ENCODE measurements at regions not wholly inside any gene's neighbourhood (a gene's known extent, or its start where the extent isn't known, plus 50 kb on each side); places are given as distances from the start of the nearest gene placed in this dataset.

GRCh38 chr18:73666772-73667171 is 480.9 kb downstream of the FBXO15 start:
- no peak overlapping the region for H3K4me3 ChIP-seq (ENCODE audit: low read depth, poor library complexity, severe bottlenecking)
- intact Hi-C loops (cut with DNase I; ENCODE audit: low total_unique reads) = no loop called here
- WGBS, 2 donors = 69 to 88% methylated on average over 1 of the region's 1 CpG
- no peak for TF ChIP-seq POLR2A (IDR thresholded peaks at IDR 0.05)
- no peak for DNase-seq (ENCODE audit: low spot score in 2 of 2)

GRCh38 chr18:73664896-73665295 is 482.7 kb downstream of the FBXO15 start:
- WGBS, 2 donors = 88 to 91% methylated on average over 2 of the region's 2 CpGs
- no peak overlapping the region for H3K4me3 ChIP-seq (ENCODE audit: low read depth, poor library complexity, severe bottlenecking)
- intact Hi-C loops (cut with DNase I; ENCODE audit: low total_unique reads) = no loop called here
- TF ChIP-seq POLR2A (IDR thresholded peaks at IDR 0.05) (no peak), CTCF (IDR thresholded peaks at IDR 0.05) (no peak)
- no peak for DNase-seq (ENCODE audit: low spot score in 2 of 2)

GRCh38 chr18:73663581-73663980 is 484.1 kb downstream of the FBXO15 start:
- WGBS, 2 donors = 41 to 48% methylated on average over 2 of the region's 2 CpGs
- TF ChIP-seq POLR2A (IDR thresholded peaks at IDR 0.05) (no peak), CTCF (IDR thresholded peaks at IDR 0.05) (no peak)
- DNase-seq (ENCODE audit: low spot score in 2 of 2) = no peak
- H3K4me3 ChIP-seq (ENCODE audit: low read depth, poor library complexity, severe bottlenecking) = no peak overlapping the region
- intact Hi-C loops (cut with DNase I; ENCODE audit: low total_unique reads) = no loop called here

GRCh38 chr18:73662421-73662820 is 485.2 kb downstream of the FBXO15 start:
- WGBS, 2 donors = 64 to 67% methylated on average over 4 of the region's 4 CpGs
- H3K4me3 ChIP-seq (ENCODE audit: low read depth, poor library complexity, severe bottlenecking) = no peak overlapping the region
- intact Hi-C loops (cut with DNase I; ENCODE audit: low total_unique reads) = no loop called here
- no peak for DNase-seq (ENCODE audit: low spot score in 2 of 2)
- TF ChIP-seq CTCF (IDR thresholded peaks at IDR 0.05) (no peak), POLR2A (IDR thresholded peaks at IDR 0.05) (no peak)

- no peak overlapping the region for H3K4me3 ChIP-seq (ENCODE audit: low read depth, poor library complexity, severe bottlenecking)
- intact Hi-C loops (cut with DNase I; ENCODE audit: low total_unique reads) = no loop called here
- TF ChIP-seq POLR2A (IDR thresholded peaks at IDR 0.05) = no peak
- 48 to 50% methylated on average over 5 of the region's 5 CpGs for WGBS, 2 donors
- DNase-seq (ENCODE audit: low spot score in 2 of 2) = no peak
Observed at GRCh38 chr18:73660931-73661856, 486.4 kb downstream of the FBXO15 start.

GRCh38 chr18:73656691-73657090 is 490.9 kb downstream of the FBXO15 start:
- intact Hi-C loops (cut with DNase I; ENCODE audit: low total_unique reads) = no loop called here
- TF ChIP-seq POLR2A (IDR thresholded peaks at IDR 0.05) = no peak
- no peak for TF ChIP-seq CTCF (IDR thresholded peaks at IDR 0.05)
- no peak for DNase-seq (ENCODE audit: low spot score in 2 of 2)
- H3K4me3 ChIP-seq (ENCODE audit: low read depth, poor library complexity, severe bottlenecking) = no peak overlapping the region

GRCh38 chr18:73653827-73654226 is 493.8 kb downstream of the FBXO15 start:
- no peak overlapping the region for H3K4me3 ChIP-seq (ENCODE audit: low read depth, poor library complexity, severe bottlenecking)
- TF ChIP-seq CTCF (IDR thresholded peaks at IDR 0.05) (no peak), POLR2A (IDR thresholded peaks at IDR 0.05) (no peak)
- intact Hi-C loops (cut with DNase I; ENCODE audit: low total_unique reads) = no loop called here
- WGBS, 2 donors = 80 to 85% methylated on average over 4 of the region's 4 CpGs
- no peak for DNase-seq (ENCODE audit: low spot score in 2 of 2)
